ENCODE measurements at regions not wholly inside any gene's neighbourhood (a gene's known extent, or its start where the extent isn't known, plus 50 kb on each side); places are given as distances from the start of the nearest gene placed in this dataset.
A peak's percentile ranks its signal among the peaks of the same experiment; 100 is the strongest.

- H3K27ac ChIP-seq: no peak overlapping the region
- TF ChIP-seq, protein P1, sequence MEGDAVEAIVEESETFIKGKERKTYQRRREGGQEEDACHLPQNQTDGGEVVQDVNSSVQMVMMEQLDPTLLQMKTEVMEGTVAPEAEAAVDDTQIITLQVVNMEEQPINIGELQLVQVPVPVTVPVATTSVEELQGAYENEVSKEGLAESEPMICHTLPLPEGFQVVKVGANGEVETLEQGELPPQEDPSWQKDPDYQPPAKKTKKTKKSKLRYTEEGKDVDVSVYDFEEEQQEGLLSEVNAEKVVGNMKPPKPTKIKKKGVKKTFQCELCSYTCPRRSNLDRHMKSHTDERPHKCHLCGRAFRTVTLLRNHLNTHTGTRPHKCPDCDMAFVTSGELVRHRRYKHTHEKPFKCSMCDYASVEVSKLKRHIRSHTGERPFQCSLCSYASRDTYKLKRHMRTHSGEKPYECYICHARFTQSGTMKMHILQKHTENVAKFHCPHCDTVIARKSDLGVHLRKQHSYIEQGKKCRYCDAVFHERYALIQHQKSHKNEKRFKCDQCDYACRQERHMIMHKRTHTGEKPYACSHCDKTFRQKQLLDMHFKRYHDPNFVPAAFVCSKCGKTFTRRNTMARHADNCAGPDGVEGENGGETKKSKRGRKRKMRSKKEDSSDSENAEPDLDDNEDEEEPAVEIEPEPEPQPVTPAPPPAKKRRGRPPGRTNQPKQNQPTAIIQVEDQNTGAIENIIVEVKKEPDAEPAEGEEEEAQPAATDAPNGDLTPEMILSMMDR (conservative IDR thresholded peaks at IDR 0.05): peak; percentile 28; the same call in 1 of the 2 replicates
Observed at GRCh38 chr19:31402529-31403316, 53.5 kb upstream of the TSHZ3 start.

DNA sequence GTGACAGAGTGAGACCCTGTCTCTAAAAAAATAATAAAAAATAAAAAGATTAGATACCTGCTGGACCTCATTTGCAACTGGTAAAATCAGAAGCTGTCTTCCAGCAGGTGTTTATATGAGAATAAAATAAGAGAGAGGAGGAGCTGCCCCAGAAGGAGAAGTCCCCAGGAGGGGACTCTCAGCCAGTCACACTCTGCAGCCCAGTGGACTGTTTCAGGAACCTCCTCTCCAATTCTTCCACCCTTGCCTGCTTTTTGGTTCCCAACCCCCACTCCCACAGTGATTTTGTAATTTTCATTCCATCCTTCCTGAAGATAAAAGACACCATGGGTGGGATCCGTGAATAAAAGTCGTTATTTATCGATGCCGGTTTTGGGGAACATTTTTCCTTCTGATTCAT, 56.9 kb upstream of the TSHZ3 start:
- H3K27ac ChIP-seq: no peak overlapping the region
- TF ChIP-seq, protein P1 (conservative IDR thresholded peaks at IDR 0.05): no peak

DNA sequence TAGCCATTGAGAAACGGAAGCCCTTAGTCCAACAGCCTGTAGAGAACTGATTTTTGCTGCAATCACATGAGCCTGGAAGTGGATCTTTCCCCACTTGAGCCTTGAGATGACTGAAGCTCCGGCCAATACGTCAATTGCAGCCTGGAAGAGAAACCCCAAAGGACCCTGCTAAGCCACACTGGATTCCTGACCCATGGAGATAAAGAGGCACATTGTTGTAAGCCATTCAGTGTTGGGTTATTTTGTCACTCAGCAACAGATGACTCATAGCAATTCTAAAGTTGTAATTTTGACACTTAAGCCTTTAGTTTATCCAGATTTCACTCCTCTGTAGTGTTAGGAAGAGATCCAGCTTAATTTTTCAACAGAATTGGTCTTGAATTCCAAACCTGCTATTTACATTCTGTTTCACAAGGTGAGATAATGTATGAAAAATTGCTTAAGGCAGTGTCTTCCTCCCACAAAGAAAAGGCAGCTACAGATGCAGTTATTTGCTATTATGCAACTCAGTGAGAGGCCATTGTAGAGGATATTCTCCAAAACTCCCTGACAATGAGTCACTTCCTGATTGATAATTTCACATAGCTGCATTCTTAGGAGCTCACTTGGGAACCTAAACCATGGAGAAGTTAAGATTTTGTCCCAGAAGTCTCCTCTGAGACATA, 59.4 kb upstream of the TSHZ3 start:
- H3K27ac ChIP-seq: no peak overlapping the region
- TF ChIP-seq, protein P1 (conservative IDR thresholded peaks at IDR 0.05): no peak

- no peak overlapping the region for H3K27ac ChIP-seq
- TF ChIP-seq, protein P1 (conservative IDR thresholded peaks at IDR 0.05): no peak
Observed at GRCh38 chr19:31413353-31413752, 64.1 kb upstream of the TSHZ3 start.

DNA sequence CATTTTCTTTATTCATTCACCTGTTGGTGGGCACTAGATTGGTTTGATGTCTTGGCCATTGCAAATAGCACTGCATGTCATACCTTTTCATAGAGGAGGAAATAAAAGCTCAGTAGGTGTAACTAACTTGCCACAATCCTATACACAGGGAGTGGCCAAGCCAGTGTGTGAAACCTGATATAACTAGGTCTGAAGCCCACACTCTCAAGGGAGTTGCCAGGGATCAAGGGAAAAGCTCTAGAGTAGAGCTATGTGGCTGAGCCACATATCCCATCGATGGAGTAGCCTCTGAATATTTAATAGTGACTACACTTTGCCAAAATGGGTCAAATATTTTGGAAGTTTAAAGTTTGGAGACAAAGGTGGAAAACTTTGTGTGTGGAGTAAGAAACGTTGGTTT, 66.1 kb upstream of the TSHZ3 start:
- TF ChIP-seq, protein P1 (conservative IDR thresholded peaks at IDR 0.05): no peak
- H3K27ac ChIP-seq: no peak overlapping the region

GRCh38 chr19:31416548-31416947, 67.3 kb upstream of the TSHZ3 start:
- TF ChIP-seq, protein P1 (conservative IDR thresholded peaks at IDR 0.05): 0 out of 2 replicates have a peak, but pooled peaks have one; percentile 13

DNA sequence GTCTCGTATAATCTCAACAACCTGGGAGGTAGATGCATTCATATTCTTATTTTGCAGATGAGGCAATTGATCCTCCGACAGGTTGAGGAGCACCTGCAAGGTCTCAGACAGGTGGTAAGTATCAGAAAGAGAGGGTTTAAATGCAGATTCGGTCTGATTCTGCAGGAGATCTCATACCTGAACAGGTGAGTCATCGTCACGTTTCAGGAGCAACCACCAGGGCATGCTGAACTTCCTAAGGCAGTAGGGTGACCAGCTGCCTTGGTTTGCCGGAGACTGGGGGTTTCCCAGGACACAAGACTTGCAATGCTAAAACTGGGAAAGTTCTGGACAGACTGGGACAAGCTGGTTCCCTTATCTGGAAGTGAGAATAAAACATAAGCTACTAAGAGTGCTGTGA, 68.8 kb upstream of the TSHZ3 start:
- TF ChIP-seq, protein P1 (conservative IDR thresholded peaks at IDR 0.05): no peak
- no peak overlapping the region for H3K27ac ChIP-seq

More at GRCh38 chr19:31416548-31416947, 67.3 kb upstream of the TSHZ3 start:
- H3K27ac ChIP-seq: no peak overlapping the region
